GM23338 (cell line): ENCODE measurements at regions not wholly inside any gene's neighbourhood (a gene's known extent, or its start where the extent isn't known, plus 50 kb on each side); places are given as distances from the start of the nearest gene placed in this dataset.

Experiments
- ATAC-seq: fragments of 200-7000 bp; cut with Tn5 transposase; 3 replicates; pipeline ENCODE4 v1.9.1; 2020
- DNase-seq: peaks from one replicate; pipeline ENCODE4 v3.0.0-alpha.2; 2015; ENCODE audit warnings: low spot score
- H2AFZ ChIP-seq: fragments of 200-600 bp; sonication (generic); 2 replicates; pipeline ENCODE4 v1.8.0; 2016; ENCODE audit warnings: antibody characterized with exemption, mild to moderate bottlenecking, moderate library complexity
- H3F3A ChIP-seq: fragments of 200-600 bp; sonication (generic); replicated peaks from 2 replicates; pipeline ENCODE4 v1.8.0; 2017; ENCODE audit warnings: antibody characterized with exemption, mixed run types, low read depth
- H3K27ac ChIP-seq: fragments of 200-600 bp; sonication (generic); 2 replicates; pipeline ENCODE4 v1.6.1; 2016; ENCODE audit warnings: low read depth
- H3K27me3 ChIP-seq: fragments of 200-600 bp; sonication (generic); 2 replicates; pipeline ENCODE4 v1.8.0; 2016; ENCODE audit warnings: mild to moderate bottlenecking, mixed run types, moderate library complexity; ENCODE audit not compliant: insufficient read depth
- H3K36me3 ChIP-seq: fragments of 200-600 bp; sonication (generic); 2 replicates; pipeline ENCODE4 v1.8.0; 2016; ENCODE audit warnings: mild to moderate bottlenecking; ENCODE audit not compliant: insufficient read depth
- H3K4me1 ChIP-seq: fragments of 200-600 bp; sonication (generic); 2 replicates; pipeline ENCODE4 v1.8.0; 2016; ENCODE audit warnings: mild to moderate bottlenecking, moderate library complexity; ENCODE audit not compliant: insufficient read depth
- H3K4me2 ChIP-seq: fragments of 200-600 bp; sonication (generic); 2 replicates; pipeline ENCODE4 v1.7.1; 2017; ENCODE audit warnings: mixed run types
- H3K4me3 ChIP-seq: fragments of 200-600 bp; sonication (generic); 2 replicates; pipeline ENCODE4 v1.6.1; 2016; ENCODE audit warnings: mixed run types
- H3K79me2 ChIP-seq: fragments of 200-600 bp; sonication (generic); replicated peaks from 2 replicates; pipeline ENCODE4 v1.8.0; 2017; ENCODE audit warnings: mild to moderate bottlenecking; ENCODE audit not compliant: insufficient read depth
- H3K9me2 ChIP-seq: fragments of 200-600 bp; sonication (generic); 2 replicates; pipeline ENCODE4 v1.8.0; 2017; ENCODE audit not compliant: insufficient read depth
- H4K20me1 ChIP-seq: fragments of 200-600 bp; sonication (generic); replicated peaks from 2 replicates; pipeline ENCODE4 v1.8.0; 2017; ENCODE audit warnings: mild to moderate bottlenecking; ENCODE audit not compliant: insufficient read depth
- H3K27ac Mint-ChIP-seq: 2 replicates; pipeline ENCODE4 v1.8.0; 2020; ENCODE audit warnings: inconsistent platforms, mild to moderate bottlenecking, moderate library complexity, mixed read lengths
- H3K27me3 Mint-ChIP-seq: 3 replicates; pipeline ENCODE4 v1.8.0; 2022; ENCODE audit warnings: low read depth, mild to moderate bottlenecking, moderate library complexity, mixed read lengths, inconsistent platforms; ENCODE audit not compliant: insufficient read depth, poor library complexity
- H3K36me3 Mint-ChIP-seq: 3 replicates; pipeline ENCODE4 v1.8.0; 2021; ENCODE audit warnings: low read depth, mild to moderate bottlenecking, inconsistent platforms, moderate library complexity, mixed read lengths
- H3K4me1 Mint-ChIP-seq: 3 replicates; pipeline ENCODE4 v1.8.0; 2020; ENCODE audit warnings: mild to moderate bottlenecking, inconsistent platforms, mixed read lengths
- H3K4me3 Mint-ChIP-seq: 3 replicates; pipeline ENCODE4 v1.8.0; 2021; ENCODE audit warnings: moderate library complexity, mild to moderate bottlenecking, inconsistent platforms, mixed read lengths
- H3K9me3 Mint-ChIP-seq: 3 replicates; pipeline ENCODE4 v1.8.0; 2020; ENCODE audit warnings: moderate library complexity, mild to moderate bottlenecking, inconsistent platforms, mixed read lengths
- JUNB ChIP-seq: IDR thresholded peaks from one replicate; pipeline ENCODE4 v1.6.1; 2016; ENCODE audit warnings: antibody characterized with exemption; ENCODE audit not compliant: unreplicated experiment
- NANOG ChIP-seq: IDR thresholded peaks from 2 replicates; pipeline ENCODE4 v1.6.1; 2016; ENCODE audit warnings: antibody characterized with exemption, borderline replicate concordance
- STAT1 ChIP-seq: IDR thresholded peaks from one replicate; pipeline ENCODE4 v1.6.1; 2016; ENCODE audit warnings: antibody characterized with exemption; ENCODE audit not compliant: unreplicated experiment
- TF ChIP-seq, protein P1 (sequence below): fragments of 250-450 bp; sonication (Bioruptor Pico); IDR thresholded peaks from 2 replicates; pipeline ENCODE4 v1.5.0; 2020; ENCODE audit warnings: mild to moderate bottlenecking, moderate library complexity
- TF ChIP-seq, protein P2 (sequence below): IDR thresholded peaks from one replicate; pipeline ENCODE4 v1.6.1; 2018; ENCODE audit warnings: antibody characterized with exemption; ENCODE audit not compliant: unreplicated experiment
- TF ChIP-seq, protein P3 (sequence below): IDR thresholded peaks from 2 replicates; pipeline ENCODE4 v1.6.1; 2016; ENCODE audit warnings: antibody characterized with exemption

DNA sequence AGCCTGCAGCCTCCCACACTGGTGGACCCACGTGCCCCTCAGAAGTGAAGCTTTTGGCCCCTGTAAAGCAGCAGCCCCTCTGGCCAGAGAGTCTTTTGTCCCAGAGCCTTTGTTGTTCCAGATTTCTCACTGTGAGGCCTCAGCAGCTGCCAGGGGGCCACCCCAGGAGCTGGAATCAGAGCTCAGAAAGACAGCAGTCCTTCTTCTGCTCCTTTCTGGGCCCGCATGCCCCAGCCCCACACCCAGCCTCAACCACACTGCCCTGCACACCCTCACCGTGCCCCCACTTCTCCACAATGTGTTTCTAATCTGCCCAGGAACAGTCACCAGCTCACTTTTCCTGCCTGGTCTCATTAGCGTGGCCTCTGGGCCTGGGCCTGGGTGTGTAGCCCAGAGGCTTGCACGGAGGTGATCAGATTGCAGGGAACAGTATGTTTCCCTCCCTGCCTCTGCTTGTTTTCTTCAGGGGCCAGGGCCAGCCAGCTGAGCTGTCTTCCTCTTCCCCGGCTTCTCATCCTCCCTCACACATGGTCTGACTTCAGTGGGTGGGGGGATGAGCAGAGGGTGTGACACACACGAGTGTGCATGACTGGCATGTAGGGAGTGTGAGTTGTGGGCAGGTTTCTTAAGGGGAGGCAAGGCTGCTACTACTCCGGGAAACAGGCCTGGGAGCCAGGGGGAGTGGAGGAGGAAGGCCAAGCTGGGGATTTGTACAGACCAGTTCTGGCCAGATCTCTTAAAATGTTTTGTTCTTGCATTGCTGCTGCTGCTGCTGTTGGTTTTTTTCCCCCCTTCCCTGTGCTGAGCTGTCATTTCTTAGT, 82.5 kb upstream of the ZNF648 start:
- no peak for DNase-seq
- peaks cover 1% of the 10 kb centered on the region for H3K27me3 Mint-ChIP-seq
- no peaks in the 10 kb centered on the region for H3F3A ChIP-seq
- H3K4me1 Mint-ChIP-seq = peaks cover 17% of the 10 kb centered on the region
- no peaks in the 10 kb centered on the region for H3K9me2 ChIP-seq
- H3K4me1 ChIP-seq = peaks cover 10% of the 10 kb centered on the region; the same call in 1 of the 2 replicates
- H3K79me2 ChIP-seq = no peaks in the 10 kb centered on the region
- no peaks in the 10 kb centered on the region for H3K36me3 Mint-ChIP-seq
- H3K4me2 ChIP-seq = no peak overlapping the region
- no peak overlapping the region for H3K4me3 Mint-ChIP-seq
- H3K27ac Mint-ChIP-seq = peak overlapping the region; percentile 75
- ATAC-seq = peak; percentile 80
- TF ChIP-seq, protein P1, sequence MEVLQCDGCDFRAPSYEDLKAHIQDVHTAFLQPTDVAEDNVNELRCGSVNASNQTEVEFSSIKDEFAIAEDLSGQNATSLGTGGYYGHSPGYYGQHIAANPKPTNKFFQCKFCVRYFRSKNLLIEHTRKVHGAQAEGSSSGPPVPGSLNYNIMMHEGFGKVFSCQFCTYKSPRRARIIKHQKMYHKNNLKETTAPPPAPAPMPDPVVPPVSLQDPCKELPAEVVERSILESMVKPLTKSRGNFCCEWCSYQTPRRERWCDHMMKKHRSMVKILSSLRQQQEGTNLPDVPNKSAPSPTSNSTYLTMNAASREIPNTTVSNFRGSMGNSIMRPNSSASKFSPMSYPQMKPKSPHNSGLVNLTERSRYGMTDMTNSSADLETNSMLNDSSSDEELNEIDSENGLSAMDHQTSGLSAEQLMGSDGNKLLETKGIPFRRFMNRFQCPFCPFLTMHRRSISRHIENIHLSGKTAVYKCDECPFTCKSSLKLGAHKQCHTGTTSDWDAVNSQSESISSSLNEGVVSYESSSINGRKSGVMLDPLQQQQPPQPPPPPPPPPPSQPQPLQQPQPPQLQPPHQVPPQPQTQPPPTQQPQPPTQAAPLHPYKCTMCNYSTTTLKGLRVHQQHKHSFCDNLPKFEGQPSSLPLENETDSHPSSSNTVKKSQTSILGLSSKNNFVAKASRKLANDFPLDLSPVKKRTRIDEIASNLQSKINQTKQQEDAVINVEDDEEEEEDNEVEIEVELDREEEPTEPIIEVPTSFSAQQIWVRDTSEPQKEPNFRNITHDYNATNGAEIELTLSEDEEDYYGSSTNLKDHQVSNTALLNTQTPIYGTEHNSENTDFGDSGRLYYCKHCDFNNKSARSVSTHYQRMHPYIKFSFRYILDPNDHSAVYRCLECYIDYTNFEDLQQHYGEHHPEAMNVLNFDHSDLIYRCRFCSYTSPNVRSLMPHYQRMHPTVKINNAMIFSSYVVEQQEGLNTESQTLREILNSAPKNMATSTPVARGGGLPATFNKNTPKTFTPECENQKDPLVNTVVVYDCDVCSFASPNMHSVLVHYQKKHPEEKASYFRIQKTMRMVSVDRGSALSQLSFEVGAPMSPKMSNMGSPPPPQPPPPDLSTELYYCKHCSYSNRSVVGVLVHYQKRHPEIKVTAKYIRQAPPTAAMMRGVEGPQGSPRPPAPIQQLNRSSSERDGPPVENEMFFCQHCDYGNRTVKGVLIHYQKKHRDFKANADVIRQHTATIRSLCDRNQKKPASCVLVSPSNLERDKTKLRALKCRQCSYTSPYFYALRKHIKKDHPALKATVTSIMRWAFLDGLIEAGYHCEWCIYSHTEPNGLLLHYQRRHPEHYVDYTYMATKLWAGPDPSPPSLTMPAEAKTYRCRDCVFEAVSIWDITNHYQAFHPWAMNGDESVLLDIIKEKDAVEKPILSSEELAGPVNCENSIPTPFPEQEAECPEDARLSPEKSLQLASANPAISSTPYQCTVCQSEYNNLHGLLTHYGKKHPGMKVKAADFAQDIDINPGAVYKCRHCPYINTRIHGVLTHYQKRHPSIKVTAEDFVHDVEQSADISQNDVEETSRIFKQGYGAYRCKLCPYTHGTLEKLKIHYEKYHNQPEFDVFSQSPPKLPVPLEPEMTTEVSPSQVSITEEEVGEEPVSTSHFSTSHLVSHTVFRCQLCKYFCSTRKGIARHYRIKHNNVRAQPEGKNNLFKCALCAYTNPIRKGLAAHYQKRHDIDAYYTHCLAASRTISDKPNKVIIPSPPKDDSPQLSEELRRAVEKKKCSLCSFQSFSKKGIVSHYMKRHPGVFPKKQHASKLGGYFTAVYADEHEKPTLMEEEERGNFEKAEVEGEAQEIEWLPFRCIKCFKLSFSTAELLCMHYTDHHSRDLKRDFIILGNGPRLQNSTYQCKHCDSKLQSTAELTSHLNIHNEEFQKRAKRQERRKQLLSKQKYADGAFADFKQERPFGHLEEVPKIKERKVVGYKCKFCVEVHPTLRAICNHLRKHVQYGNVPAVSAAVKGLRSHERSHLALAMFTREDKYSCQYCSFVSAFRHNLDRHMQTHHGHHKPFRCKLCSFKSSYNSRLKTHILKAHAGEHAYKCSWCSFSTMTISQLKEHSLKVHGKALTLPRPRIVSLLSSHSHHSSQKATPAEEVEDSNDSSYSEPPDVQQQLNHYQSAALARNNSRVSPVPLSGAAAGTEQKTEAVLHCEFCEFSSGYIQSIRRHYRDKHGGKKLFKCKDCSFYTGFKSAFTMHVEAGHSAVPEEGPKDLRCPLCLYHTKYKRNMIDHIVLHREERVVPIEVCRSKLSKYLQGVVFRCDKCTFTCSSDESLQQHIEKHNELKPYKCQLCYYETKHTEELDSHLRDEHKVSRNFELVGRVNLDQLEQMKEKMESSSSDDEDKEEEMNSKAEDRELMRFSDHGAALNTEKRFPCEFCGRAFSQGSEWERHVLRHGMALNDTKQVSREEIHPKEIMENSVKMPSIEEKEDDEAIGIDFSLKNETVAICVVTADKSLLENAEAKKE = no peak
- TF ChIP-seq JUNB (no peak), NANOG (no peak), STAT1 (no peak)
- H3K9me3 Mint-ChIP-seq = no peaks in the 10 kb centered on the region
- no peaks in the 10 kb centered on the region for H4K20me1 ChIP-seq
- no peak overlapping the region for H3K27ac ChIP-seq
- H3K36me3 ChIP-seq = no peaks in the 10 kb centered on the region
- no peaks in the 10 kb centered on the region for H3K27me3 ChIP-seq
- H2AFZ ChIP-seq = peak overlapping the region; percentile 97
- H3K4me3 ChIP-seq = no peak overlapping the region

DNA sequence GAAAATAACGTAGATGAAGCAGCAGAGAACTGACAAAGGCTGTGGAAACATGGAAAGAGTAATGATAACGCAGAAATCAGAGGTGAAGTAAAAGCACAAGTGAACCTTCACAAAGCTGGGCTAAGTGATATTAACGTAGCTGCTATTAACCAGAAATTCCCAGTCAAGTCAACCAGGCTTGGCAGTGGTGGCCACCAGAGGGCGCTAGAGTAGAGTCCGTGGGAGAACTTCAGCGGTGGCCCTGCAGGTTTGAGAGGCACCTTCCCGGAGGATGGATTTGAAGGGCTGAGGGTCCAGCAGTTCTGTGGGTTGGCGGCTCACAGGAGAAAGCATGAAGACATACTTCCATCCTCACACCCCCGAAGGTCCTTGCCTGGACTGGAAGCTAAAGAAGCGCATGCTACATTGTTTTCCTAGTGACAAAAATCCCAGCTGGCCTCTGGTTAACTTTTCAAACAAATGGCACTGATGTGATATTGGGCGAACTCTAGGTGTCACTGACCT, 81.7 kb upstream of the ZNF648 start:
- no peak overlapping the region for H3K4me3 ChIP-seq
- no peaks in the 10 kb centered on the region for H3F3A ChIP-seq
- peak overlapping the region; percentile 97 for H2AFZ ChIP-seq
- no peaks in the 10 kb centered on the region for H3K36me3 ChIP-seq
- DNase-seq = peak; percentile 92
- H3K27me3 Mint-ChIP-seq = peaks cover 1% of the 10 kb centered on the region
- no peak overlapping the region for H3K4me3 Mint-ChIP-seq
- no peak overlapping the region for H3K4me2 ChIP-seq
- H3K9me3 Mint-ChIP-seq = no peaks in the 10 kb centered on the region
- no peaks in the 10 kb centered on the region for H3K79me2 ChIP-seq
- peaks cover 10% of the 10 kb centered on the region; the same call in 1 of the 2 replicates for H3K4me1 ChIP-seq
- H3K9me2 ChIP-seq = no peaks in the 10 kb centered on the region
- H3K27ac Mint-ChIP-seq = no peak overlapping the region
- H3K4me1 Mint-ChIP-seq = peaks cover 17% of the 10 kb centered on the region
- peak; percentile 91 for ATAC-seq
- H4K20me1 ChIP-seq = no peaks in the 10 kb centered on the region
- no peaks in the 10 kb centered on the region for H3K36me3 Mint-ChIP-seq
- no peak overlapping the region for H3K27ac ChIP-seq
- no peaks in the 10 kb centered on the region for H3K27me3 ChIP-seq
- TF ChIP-seq, protein P2, sequence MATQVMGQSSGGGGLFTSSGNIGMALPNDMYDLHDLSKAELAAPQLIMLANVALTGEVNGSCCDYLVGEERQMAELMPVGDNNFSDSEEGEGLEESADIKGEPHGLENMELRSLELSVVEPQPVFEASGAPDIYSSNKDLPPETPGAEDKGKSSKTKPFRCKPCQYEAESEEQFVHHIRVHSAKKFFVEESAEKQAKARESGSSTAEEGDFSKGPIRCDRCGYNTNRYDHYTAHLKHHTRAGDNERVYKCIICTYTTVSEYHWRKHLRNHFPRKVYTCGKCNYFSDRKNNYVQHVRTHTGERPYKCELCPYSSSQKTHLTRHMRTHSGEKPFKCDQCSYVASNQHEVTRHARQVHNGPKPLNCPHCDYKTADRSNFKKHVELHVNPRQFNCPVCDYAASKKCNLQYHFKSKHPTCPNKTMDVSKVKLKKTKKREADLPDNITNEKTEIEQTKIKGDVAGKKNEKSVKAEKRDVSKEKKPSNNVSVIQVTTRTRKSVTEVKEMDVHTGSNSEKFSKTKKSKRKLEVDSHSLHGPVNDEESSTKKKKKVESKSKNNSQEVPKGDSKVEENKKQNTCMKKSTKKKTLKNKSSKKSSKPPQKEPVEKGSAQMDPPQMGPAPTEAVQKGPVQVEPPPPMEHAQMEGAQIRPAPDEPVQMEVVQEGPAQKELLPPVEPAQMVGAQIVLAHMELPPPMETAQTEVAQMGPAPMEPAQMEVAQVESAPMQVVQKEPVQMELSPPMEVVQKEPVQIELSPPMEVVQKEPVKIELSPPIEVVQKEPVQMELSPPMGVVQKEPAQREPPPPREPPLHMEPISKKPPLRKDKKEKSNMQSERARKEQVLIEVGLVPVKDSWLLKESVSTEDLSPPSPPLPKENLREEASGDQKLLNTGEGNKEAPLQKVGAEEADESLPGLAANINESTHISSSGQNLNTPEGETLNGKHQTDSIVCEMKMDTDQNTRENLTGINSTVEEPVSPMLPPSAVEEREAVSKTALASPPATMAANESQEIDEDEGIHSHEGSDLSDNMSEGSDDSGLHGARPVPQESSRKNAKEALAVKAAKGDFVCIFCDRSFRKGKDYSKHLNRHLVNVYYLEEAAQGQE = no peak
- TF ChIP-seq, protein P3, sequence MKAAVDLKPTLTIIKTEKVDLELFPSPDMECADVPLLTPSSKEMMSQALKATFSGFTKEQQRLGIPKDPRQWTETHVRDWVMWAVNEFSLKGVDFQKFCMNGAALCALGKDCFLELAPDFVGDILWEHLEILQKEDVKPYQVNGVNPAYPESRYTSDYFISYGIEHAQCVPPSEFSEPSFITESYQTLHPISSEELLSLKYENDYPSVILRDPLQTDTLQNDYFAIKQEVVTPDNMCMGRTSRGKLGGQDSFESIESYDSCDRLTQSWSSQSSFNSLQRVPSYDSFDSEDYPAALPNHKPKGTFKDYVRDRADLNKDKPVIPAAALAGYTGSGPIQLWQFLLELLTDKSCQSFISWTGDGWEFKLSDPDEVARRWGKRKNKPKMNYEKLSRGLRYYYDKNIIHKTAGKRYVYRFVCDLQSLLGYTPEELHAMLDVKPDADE = no peak
- TF ChIP-seq JUNB = no peak
